ENCODE measurements at regions not wholly inside any gene's neighbourhood (a gene's known extent, or its start where the extent isn't known, plus 50 kb on each side); places are given as distances from the start of the nearest gene placed in this dataset.

DNA sequence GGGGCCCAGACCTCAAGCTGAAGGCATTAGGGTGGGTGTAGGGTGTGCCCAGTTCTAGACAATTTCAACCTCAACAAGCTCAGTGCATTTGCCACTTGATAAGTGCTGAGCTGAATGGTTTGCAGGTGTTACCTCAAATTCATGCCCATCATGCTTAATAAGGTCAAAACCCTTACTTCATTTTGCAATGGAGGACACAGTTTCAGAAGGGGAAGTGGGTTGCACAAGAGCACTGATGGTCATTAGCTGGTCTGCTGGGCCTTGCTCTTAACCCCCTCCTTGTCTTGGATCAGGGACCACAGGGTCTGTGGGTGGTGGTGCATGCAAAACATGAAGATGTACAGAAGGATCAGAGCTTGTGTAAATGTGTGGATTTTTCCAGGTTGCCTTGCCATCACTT, 71.0 kb upstream of the SIRPA start:
- TF ChIP-seq EZH2 (IDR thresholded peaks at IDR 0.05; ENCODE audit: low read length, unreplicated experiment) (no peak), EZH2phosphoT487 (IDR thresholded peaks at IDR 0.05; ENCODE audit: borderline replicate concordance, low read length) (no peak)
- TF ChIP-seq, protein P1, sequence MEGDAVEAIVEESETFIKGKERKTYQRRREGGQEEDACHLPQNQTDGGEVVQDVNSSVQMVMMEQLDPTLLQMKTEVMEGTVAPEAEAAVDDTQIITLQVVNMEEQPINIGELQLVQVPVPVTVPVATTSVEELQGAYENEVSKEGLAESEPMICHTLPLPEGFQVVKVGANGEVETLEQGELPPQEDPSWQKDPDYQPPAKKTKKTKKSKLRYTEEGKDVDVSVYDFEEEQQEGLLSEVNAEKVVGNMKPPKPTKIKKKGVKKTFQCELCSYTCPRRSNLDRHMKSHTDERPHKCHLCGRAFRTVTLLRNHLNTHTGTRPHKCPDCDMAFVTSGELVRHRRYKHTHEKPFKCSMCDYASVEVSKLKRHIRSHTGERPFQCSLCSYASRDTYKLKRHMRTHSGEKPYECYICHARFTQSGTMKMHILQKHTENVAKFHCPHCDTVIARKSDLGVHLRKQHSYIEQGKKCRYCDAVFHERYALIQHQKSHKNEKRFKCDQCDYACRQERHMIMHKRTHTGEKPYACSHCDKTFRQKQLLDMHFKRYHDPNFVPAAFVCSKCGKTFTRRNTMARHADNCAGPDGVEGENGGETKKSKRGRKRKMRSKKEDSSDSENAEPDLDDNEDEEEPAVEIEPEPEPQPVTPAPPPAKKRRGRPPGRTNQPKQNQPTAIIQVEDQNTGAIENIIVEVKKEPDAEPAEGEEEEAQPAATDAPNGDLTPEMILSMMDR (conservative IDR thresholded peaks at IDR 0.05; ENCODE audit: low read depth, low read length) = no peak

Data from PC-3 (cell line).